ENCODE measurements at regions not wholly inside any gene's neighbourhood (a gene's known extent, or its start where the extent isn't known, plus 50 kb on each side); places are given as distances from the start of the nearest gene placed in this dataset.
"Not testable (repeated sequence)": the region's sequence is repeated elsewhere in the genome, so short reads cannot be mapped to it uniquely, and the experiment has no call there.

DNA sequence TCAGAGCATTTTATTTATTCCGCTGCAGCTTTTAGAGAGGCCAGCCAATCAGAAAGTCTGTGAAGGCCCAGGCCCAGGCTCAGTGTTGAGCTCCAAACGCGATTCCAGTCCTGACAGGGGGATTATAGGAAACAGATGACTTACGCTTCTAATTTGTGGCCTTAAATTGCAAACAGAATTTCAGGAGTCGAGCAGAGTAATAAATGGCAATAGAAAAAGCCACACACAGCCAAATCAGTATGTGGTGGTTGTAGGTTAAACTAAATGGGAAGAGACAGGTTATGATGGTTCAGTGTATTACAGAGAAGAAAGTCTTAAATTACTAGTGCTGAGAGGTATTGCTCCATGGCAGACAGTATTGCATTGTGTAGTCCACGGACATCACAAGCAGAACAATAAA lies 131.0 kb upstream of the ZEB2 start:
- DNase-seq (ENCODE audit: low spot score): no peak

DNA sequence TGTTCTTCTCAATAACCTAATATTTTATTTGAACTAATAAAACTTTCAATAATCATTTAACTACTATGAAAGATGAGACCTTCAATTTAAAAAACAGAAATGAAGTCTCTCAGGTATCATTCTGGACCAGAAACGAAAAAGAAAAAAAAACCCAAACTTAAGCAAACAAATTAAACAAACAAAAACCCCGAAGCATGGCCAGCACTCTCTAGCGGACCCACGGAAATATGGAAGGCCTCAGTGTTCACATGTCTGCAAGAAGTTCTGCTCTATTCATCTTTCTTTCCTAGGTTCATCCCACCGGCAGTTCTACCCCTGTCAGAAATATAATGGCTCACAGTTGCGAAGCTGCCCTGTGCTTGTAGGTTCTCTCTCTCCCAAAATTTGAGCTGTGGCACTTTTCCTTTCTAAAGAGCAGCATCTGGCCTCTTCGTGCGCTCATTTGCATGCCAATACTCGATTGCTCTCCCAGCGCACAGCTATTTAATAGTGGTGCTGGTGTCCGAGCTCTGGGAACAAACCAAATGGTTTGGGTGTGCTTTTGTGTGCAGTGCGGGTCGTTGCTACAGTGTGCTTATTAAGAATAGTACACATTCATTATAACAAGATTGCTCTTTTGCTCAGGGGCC lies 129.0 kb upstream of the ZEB2 start:
- DNase-seq (ENCODE audit: low spot score): no peak

- DNase-seq (ENCODE audit: low spot score): no peak
These were observed 125.3 kb upstream of the ZEB2 start for GRCh38 chr2:144645083-144645778.

DNA sequence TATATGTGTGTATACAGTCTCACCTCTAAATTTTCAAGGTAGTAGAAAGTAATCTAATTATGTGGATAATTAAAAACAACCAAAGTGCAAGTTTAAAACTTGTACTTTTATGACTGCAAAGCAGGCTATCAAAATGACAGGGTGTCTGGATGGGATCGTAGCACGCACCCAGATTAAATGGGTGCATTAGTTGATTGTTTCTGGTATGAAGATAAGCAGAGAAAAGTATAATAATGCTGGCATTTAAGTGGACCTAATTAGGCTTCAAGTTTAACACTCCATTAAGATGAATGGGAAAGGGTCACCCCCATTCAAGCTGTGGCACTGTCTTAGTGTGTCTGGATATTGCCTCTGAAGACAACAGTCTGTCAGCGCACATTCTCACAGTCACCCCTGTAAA lies 124.6 kb upstream of the ZEB2 start:
- DNase-seq (ENCODE audit: low spot score): no peak

DNA sequence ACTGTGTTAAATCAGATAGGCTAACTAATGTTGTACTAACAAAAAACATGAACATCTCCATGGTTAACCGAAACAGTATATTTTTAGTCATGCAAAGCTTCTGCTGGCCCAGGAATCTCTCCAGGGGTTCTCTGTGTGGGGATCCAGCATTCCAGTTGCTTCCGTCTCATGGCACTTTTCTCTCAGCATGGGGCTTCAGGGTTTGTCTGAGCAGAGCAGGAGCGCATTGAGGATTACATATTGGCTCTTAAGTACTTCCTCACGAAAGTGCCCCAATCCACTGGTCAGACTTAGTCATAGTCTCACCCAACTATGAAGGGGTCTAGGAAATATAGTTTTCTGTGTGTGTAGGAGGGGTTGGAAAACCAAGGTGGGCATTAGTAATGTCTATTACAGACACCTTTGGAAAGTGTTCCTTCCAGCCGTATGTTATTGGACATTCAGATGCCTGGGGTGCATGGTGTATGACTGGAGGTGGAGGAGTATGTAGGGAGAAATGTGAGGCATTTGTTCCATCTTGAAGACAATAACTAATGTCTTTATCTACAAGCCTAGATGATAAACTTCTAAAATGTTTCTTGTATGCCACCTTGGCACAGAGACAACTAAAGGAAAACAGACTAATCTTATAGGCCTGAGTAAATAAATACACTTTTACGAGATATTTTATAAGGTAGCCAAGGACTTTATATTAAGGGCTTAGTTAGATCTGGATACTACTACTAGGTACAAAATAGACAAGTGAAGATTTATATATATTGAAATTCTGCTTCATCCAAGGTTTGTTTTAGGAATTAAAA lies 123.8 kb upstream of the ZEB2 start:
- DNase-seq (ENCODE audit: low spot score): no peak

GRCh38 chr2:144642856-144643255 lies 122.9 kb upstream of the ZEB2 start:
- no peak for DNase-seq (ENCODE audit: low spot score)

DNA sequence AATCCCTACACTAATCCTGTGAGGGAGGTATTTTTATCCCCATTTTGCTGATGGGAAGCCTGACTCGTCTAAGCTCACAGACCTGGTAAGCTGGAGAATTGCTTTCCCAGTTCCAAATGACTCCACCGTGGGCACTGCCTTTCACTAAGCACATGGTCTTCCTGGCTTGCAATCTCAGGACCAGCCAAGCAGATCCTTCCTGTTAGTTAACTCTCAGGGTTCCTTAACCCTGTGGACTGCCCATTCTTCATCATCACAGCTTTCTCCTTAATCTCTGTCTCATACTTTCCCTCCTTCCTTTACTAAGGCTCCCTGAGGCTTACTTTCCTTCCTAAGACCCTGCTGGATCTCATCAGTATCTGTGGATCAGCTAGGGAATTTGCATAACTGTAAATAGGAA lies 122.2 kb upstream of the ZEB2 start:
- no peak for DNase-seq (ENCODE audit: low spot score)

DNA sequence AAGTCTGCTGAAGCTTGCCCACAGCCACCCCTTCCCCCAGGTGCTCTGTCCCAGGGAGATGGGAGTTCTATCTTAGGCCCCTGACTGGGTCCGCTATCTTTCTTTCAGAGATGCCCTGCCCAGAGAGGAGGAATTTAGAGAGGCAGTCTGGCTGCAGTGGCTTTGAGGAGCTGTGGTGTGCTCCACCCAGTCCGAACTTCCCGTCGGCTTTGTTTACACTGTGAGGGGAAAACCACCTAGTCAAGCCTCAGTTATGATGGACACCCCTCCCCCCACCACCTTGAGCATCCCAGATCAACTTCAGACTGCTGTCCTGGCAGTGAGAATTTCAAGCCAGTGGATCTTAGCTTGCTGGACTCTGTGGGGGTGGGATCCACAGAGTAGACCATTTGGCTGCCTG lies 118.3 kb upstream of the ZEB2 start:
- DNase-seq (ENCODE audit: low spot score): not testable (repeated sequence)

DNA sequence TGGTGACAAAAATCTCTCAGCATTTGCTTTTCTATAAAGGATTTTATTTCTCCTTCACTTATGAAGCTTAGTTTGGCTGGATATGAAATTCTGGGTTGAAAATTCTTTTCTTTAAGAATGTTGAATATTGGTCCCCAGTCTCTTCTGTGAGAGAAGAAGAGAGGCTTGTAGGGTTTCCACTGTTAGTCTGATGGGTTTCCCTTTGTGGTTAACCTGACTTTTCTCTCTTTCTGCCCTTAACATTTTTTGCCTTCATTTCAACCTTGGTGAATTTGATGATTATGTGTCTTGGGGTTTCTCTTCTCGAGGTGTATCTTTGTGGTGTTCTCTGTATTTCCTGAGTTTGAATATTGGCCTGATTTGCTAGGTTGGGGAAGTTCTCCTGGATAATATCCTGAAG lies 116.9 kb upstream of the ZEB2 start:
- DNase-seq (ENCODE audit: low spot score): not testable (repeated sequence)

DNA sequence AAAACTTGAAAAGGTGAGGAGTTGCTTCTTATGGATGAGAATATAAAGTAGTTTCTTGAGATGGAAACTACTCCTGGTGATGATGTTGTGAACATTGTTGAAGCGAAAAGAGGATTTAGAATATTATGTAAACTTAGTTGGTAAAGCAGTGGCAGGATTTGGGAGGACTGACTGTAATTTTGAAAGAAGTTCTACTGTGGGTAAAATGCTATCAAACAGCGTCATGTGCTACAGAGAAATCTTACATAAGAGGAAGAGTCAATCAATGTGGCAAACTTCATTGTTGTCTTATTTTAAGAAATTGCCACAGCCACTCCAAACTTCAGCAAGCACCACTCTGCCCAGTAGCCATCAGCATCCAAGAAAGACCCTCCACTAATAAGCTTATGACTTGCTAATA lies 112.9 kb upstream of the ZEB2 start:
- no peak for DNase-seq (ENCODE audit: low spot score)

DNA sequence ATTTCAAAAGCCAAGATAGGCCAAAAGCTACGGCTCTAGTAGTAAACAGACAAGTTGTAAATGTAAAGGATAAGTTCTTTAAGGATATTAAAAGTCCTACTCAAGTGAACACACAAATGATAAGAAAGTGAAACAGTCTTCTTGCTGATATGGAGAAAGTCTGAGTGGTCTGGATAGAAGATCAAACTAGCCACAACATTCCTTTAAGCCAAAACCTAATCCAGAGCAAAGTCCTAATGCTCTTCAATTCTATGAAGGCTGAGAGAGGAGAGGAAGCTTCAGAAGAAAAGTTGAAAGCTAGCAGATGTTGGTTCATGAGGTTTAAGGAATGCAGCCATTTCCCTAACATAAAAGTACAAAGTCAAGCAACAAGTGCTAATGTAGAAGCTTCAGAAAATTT lies 111.7 kb upstream of the ZEB2 start:
- no peak for DNase-seq (ENCODE audit: low spot score)

DNA sequence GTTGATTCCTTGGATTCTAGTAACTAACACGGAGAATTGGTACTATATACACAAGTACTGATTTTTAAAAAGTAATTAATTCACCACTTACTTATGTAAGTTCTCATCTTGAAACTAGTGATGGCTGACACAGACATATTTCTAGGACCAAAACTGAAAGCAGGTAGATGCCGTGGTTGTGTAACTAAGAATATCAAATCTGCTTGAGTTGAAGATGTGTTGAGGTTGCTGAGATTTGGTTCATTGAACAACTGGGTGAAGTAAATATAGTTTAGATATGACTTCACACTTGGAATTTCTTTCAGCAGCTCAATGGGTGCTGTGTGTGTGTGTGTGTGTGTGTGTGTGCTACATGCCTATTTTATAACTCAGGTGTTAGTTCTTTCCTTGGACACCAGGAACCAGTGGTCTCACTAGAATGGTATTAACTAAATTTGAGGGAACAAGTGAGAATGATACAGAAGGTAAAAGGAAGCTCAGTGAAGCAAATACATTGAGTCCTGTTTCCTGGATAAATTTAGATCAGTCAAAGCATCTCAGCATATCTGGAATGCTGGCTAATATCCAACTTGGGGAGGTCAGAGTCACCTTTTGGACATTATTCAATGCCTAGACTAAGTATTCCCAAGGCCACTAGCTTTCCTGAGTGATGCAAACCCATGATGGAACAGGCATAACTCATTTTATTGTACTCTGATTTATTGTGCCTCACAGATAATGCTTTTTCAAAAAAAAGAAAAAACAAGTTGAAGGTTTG lies 110.7 kb upstream of the ZEB2 start:
- no peak for DNase-seq (ENCODE audit: low spot score)

- no peak for DNase-seq (ENCODE audit: low spot score)
These were observed 110.0 kb upstream of the ZEB2 start for GRCh38 chr2:144629935-144630334.

DNA sequence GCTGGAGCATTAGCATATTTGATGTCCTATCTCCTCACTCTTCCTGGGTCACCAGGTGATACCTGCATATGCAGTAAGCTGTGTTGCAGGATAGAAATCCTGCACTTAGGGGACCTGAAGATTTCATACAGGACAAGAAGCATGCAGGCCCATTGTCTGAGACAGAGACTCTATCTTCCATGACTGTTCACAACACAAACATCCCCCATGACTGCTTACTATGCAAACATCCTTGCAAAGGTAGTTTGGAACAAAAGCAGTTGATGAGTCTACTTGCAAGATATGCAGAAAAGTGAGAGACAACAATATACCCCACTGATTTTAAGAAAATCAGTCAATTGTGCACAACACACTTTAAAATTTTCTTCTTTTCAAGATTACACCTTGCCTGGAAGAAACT lies 108.6 kb upstream of the ZEB2 start:
- DNase-seq (ENCODE audit: low spot score): no peak

DNA sequence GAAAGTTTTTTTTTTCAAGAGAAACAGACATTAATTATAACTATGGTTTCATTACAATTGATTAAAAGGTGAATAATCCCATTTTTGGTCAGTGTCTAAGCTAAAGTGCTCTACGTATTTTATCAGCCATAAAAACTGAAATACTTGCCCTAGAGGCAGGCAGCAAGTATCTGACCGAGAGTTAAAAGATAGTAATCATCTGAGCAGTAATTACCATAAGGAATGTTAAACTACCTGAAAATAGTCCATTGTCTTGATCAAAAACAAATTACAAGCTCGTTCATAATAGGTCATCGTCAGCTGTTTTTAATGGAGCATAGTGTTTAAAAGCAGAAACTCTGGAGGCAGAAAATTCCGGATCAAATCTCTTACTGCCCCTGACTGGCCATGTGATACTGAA lies 105.7 kb upstream of the ZEB2 start:
- DNase-seq (ENCODE audit: low spot score): no peak

DNA sequence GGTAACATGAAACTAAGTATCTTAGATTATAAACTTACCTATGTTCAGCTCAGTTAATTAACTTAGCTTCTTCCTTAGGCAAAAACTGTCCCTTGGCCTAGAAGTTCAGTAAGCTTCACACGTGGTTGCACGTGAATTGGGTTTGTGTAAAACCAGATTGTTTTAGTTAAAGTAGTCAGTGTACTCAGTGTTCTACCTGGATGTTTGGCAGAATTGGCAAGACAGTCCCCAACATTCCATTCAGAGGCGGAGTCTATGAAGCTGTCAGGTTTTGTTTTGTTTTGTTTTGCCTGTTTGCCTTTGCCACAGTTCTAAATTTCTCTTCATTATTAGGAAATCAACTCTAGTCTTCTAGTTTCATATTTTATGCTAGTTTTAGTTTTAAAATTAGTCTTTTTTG lies 105.3 kb upstream of the ZEB2 start:
- no peak for DNase-seq (ENCODE audit: low spot score)

- DNase-seq (ENCODE audit: low spot score): no peak
These were observed 104.5 kb upstream of the ZEB2 start for GRCh38 chr2:144624451-144624850.

DNA sequence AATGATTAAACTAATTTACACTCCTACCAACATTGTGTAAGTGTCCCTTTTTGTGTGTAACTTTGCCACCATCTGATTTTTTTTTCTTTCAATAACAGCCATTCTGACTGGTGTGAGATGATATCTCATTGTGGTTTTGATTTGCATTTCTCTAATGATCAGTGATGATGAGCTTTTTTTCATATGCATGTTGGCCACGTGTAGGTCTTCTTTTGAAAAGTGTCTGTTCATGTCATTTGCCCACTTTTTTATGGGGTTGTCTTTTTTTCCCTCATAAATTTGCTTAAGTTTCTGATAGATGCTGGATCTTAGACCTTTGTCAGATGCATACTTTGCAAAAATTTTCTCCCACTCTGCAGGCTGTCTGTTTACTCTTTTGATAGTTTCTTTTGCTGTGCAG lies 102.5 kb upstream of the ZEB2 start:
- not testable (repeated sequence) for DNase-seq (ENCODE audit: low spot score)

GRCh38 chr2:144621266-144621665 lies 101.3 kb upstream of the ZEB2 start:
- DNase-seq (ENCODE audit: low spot score): no peak

DNA sequence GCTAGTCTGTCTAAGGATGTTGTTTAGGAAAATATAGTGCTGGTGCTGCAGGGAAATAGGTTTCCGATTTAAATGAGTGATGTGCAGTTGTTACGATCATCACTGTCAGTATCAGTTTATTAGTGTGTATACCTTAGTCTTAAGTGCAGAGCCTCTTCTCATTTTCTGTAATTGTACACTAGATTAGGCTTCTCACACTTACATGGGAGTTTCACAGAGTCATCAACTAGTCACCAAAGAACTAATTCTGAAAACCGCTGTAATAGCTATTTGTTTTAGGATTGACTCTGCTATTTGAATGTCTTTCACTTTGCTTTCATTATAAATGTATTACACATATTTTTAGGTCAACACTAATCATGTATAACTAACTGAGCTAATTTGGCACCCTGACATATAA lies 99.8 kb upstream of the ZEB2 start:
- no peak for DNase-seq (ENCODE audit: low spot score)

DNA sequence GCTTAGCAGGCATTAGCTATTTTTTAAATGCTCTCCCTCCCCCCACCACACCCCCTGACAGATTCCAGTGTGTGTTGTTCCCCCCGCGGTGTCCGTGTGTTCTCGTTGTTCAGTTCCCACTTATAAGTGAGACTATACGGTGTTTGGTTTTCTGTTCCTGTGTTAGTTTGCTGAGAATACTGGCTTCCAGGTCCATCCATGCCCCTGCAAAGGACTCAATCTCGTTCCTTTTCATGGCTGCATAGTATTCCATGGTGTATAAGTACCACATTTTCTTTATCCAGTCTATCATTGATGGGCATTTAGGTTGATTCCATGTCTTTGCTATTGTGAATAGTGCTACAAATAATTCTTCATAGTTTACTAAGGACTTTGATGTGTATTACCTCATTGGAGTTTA lies 97.3 kb upstream of the ZEB2 start:
- not testable (repeated sequence) for DNase-seq (ENCODE audit: low spot score)

DNA sequence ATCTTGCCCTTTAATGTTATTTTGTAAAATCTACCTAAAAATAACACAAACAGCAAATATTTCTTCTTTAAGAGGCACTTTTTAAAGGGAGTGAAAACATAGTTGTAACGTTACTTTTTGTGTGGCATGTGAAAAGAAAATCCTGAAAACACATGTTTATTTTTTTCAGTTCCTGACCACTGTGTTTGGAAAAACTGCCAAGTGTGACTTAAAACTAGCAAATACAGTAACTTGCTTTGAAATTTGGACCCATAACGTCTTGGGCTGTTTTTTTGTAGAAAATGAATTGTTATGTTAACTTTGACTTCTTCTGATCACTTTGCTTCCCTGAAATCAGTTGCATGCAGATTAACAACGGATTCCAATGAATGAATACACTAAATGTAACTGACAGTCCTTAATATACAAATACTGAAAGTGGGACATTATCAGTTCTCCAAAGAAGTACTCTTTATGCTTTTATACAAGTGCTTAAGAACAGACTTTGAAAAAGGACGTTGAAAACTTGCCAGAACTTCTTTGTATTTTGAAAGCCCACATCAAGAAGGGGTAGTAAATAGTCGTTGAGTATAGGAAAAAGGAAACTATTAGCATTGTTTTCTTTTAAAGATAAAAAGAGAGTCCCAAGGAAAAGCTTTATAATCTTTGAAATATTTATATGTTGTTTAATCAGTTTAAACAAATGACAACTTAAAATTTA lies 96.1 kb upstream of the ZEB2 start:
- no peak for DNase-seq (ENCODE audit: low spot score)
